ENCODE measurements at regions not wholly inside any gene's neighbourhood (a gene's known extent, or its start where the extent isn't known, plus 50 kb on each side); places are given as distances from the start of the nearest gene placed in this dataset.

DNA sequence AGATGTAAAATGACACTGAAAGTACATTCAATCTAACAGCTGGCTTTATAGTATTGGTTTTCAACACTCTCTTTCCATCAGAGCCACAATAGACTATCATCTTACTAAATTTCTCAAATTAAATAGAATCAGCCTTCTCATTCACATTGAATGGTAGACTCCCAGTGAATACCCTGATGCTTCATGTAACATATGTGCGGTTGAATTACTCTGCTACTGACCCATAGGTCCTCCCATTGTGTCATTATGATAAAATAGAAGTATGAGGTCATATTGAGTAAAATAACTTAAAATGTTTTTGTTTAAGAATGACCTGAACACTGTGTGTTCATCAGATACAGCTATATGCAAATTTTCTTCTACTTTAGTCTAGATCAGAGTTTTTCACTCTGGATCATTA, 75.9 kb upstream of the ADAMTSL1 start:
- DNase-seq = no peak

GRCh38 chr9:18404434-18405029, 69.4 kb upstream of the ADAMTSL1 start:
- no peak for DNase-seq

GRCh38 chr9:18405240-18405639, 68.7 kb upstream of the ADAMTSL1 start:
- DNase-seq = no peak

- no peak for DNase-seq
Observed at GRCh38 chr9:18410983-18411382, 63.0 kb upstream of the ADAMTSL1 start.

- DNase-seq = no peak
Observed at GRCh38 chr9:18421391-18421790, 52.6 kb upstream of the ADAMTSL1 start.

GRCh38 chr9:18422296-18423036, 51.5 kb upstream of the ADAMTSL1 start:
- no peak for DNase-seq

DNA sequence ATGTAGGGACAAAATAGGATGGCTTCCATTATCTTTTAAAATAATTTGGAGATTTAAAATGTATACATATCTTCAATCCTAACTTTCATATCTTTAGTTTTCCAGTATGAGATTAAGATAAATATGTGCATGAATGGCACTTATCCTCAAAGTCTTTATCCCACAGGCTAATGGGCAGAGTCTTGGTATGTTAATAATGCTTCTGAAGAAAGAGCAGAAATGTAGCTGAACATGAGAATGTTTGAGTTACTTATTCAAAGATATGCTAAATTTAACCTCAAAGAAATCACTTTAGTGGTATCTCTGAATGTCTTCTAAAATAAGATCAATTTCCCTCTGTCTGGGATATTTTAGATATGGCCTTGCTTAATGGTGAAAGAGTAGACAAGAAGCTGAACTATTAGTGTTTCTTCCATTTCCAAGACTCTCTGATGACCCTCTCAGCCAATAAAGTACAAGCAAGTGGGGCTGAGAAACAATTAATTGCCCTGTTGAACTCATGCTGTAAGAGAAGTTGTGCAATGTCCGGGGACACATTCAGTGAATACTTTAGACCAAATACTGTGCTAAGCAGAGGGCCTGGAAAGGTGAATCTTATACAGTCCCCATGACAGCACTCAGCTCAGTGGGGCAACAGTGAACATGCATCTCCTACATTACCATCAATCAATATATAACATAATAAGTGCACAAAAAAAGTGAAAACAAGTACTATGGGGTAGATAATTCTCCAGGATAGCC, 50.0 kb upstream of the ADAMTSL1 start:
- DNase-seq = no peak

All from hindlimb muscle (tissue), 1 donor.